22Rv1 (cell line): ENCODE measurements at regions not wholly inside any gene's neighbourhood (a gene's known extent, or its start where the extent isn't known, plus 50 kb on each side); places are given as distances from the start of the nearest gene placed in this dataset.
"Not testable (repeated sequence)": the region's sequence is repeated elsewhere in the genome, so short reads cannot be mapped to it uniquely, and the experiment has no call there.

Experiments
- H3K27ac ChIP-seq: fragments of 450-650 bp; 2 replicates; pipeline ENCODE4 v1.5.1; 2017
- ZFX ChIP-seq: fragments of 450-650 bp; IDR thresholded peaks from 2 replicates; pipeline ENCODE4 v1.6.1; 2017; ENCODE audit warnings: antibody characterized with exemption, borderline replicate concordance
- TF ChIP-seq, protein P1 (sequence below): fragments of 450-650 bp; IDR thresholded peaks from 2 replicates; pipeline ENCODE4 v1.5.1; 2017; ENCODE audit warnings: mild to moderate bottlenecking

DNA sequence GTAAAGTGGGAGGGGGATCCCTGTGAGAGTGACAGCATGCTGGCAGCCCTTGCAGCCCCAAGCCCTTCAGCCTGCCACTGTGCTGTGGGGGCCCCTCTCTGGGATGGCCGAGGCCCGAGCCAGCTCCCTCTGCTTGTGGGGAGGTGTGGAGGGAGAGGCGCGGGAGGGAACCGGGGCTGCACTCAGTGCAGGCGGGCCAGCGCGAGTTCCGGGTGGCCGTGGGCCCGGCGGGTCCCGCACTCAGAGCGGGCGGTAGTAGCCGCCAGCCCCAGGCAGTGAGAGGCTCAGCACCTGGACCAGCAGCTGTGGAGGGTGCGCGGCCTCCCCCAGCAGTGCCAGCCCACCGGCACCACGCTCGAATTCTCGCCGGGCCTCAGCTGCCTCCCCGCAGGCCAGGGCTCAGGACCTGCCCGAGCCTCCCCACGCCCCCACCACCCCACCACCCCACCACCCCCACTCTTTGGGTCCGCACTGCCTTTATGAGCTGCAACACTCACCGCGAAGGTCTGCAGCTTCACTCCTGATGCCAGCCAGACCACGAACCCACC lies 208.1 kb downstream of the CDH19 start:
- TF ChIP-seq ZFX = no peak
- TF ChIP-seq, protein P1, sequence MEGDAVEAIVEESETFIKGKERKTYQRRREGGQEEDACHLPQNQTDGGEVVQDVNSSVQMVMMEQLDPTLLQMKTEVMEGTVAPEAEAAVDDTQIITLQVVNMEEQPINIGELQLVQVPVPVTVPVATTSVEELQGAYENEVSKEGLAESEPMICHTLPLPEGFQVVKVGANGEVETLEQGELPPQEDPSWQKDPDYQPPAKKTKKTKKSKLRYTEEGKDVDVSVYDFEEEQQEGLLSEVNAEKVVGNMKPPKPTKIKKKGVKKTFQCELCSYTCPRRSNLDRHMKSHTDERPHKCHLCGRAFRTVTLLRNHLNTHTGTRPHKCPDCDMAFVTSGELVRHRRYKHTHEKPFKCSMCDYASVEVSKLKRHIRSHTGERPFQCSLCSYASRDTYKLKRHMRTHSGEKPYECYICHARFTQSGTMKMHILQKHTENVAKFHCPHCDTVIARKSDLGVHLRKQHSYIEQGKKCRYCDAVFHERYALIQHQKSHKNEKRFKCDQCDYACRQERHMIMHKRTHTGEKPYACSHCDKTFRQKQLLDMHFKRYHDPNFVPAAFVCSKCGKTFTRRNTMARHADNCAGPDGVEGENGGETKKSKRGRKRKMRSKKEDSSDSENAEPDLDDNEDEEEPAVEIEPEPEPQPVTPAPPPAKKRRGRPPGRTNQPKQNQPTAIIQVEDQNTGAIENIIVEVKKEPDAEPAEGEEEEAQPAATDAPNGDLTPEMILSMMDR = no peak

DNA sequence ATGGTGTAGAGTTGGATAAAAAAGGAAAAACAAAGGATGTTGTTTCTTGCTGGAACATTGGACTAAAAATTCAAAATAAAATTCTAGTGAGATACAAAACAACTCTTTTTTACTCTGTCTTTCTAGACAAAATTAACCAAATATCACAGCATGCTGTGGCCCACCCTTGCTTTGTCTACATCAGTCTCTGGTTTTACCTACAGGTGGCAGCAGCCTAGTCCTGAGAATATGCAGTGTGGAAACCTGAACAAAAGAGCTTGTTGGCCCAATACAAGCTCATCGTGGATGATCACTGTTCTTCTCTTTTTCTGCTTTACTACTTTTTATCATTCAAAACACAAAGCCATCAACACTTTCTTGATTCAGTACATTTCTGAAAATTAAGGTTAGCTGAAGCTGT lies 210.4 kb downstream of the CDH19 start:
- no peak overlapping the region for H3K27ac ChIP-seq
- TF ChIP-seq, protein P1 = peak; percentile 18; the same call in 1 of the 2 replicates
- no peak for TF ChIP-seq ZFX

More for the DNA sequence above, 208.1 kb downstream of the CDH19 start:
- H3K27ac ChIP-seq = no peak overlapping the region

DNA sequence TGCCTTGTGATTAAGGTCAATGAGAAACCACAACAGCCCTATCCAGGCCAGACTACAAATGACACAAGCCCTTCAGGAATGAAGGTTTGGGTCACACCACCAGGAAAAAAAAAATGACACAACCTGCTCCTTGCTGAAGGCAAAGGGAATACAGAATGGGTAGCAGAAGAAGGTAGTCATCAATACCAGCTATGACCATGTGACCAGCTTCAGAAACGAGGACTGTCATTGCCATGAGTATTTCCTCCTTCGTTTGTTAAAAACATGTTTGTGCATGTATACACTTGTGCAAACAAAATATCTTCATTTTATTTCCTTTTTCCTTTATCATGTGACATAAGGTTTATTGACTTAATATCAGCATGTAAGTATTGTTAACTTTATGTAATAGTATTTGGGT lies 226.6 kb downstream of the CDH19 start:
- no peak overlapping the region for H3K27ac ChIP-seq
- no peak for TF ChIP-seq ZFX
- TF ChIP-seq, protein P1 = no peak

DNA sequence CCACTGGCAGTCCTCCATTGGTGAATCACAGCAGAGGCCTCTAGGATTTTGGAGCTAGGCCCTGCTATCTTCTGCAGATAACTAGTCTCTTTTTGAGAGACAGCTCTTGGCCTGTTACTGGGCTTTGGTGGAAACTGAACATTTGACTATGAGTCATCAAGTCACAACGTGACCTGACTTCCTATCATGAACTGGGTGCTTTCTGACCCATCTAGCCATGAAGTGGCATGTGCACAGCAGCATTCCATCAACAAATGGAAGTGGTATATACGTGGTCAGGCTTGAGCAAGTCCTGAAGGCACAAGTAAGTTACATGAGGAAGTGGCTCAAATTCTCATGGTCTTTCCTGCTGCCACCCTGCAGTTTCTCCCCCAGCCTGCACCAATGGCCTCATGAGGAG lies 228.5 kb downstream of the CDH19 start:
- not testable (repeated sequence) for H3K27ac ChIP-seq

DNA sequence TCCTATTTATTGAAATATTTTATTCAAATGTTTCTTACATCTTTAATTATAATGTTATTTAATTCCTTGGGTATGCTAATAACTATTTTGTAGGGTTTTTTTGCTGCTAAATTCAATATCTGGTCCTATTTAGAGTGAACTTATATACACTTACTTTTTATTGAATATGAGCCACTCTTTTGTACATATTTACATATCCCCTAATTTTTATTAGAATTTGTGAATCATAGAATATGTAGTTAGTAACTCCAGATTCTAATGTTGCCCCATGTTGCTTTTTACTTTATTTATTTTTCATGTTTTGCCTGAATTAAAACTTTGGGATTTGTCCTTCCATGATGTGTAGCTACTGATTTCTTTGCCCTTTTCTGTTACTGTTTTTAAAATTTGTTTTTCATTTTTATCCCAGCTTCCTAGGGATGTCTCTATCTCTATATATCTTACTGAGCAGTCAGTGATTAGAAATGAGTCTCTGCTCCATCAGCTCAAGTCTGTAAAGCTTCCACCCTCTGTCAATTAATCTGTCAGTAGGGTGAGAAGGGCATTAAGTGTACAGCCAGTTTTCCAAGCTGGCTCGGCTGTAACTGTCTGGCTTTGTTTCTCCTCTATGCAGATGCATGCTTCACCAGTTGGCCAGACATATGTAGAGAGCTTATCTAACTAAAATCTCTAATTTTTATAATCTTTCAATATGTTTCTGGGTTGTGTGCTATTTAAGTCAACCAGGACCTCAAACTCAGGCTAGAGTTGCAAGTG lies 256.9 kb downstream of the CDH19 start:
- no peak overlapping the region for H3K27ac ChIP-seq
- TF ChIP-seq, protein P1 = no peak
- no peak for TF ChIP-seq ZFX

DNA sequence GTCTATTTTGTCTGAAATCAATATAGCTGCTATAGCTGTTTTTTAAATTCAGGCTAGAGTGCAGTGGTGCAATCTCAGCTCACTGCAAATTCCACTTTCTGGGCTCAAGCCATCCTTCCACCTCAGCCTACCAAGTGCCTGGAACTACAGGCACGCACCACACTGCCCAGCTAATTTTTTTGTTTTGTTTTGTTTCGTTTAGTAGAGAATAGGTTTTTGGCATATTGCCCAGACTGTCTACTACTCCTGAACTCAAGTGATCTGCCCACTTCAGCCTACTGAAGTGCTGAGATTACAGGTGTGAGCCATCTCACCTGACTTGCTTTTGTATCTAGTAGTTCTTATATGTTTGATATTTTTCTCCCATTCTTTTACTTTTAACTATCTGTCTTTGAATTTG lies 259.7 kb downstream of the CDH19 start:
- TF ChIP-seq, protein P1 = no peak
- no peak for TF ChIP-seq ZFX
- H3K27ac ChIP-seq = no peak overlapping the region

DNA sequence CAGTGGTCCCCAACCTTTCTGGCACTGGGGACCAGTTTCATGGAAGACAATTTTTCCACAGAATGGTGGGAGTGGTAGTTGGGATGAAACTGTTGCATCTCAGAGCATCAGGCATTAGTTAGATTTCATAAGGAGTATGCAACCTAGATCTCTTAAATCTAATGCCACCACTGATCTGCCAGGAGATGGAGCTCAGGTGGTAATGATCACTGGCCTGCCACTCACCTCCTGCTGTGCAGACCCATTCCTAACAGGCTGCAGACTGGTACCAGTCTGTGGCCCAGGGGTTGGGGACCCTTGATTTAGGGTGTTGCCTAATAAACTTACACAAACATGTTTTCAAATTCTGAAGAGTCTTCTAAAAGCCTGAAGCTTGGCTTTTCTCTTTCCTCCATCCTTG lies 261.3 kb downstream of the CDH19 start:
- no peak for TF ChIP-seq ZFX
- TF ChIP-seq, protein P1 = no peak
- H3K27ac ChIP-seq = no peak overlapping the region
